ENCODE measurements at regions not wholly inside any gene's neighbourhood (a gene's known extent, or its start where the extent isn't known, plus 50 kb on each side); places are given as distances from the start of the nearest gene placed in this dataset.
"Not testable (repeated sequence)": the region's sequence is repeated elsewhere in the genome, so short reads cannot be mapped to it uniquely, and the experiment has no call there.

- Histone ChIP-seq H3K4me3 (ENCODE audit: low read depth in 1 of 2, low read length in 2 of 2) (no peak overlapping the region), H3K9me3 (ENCODE audit: control insufficient read depth in 2 of 2, insufficient read depth in 1 of 2, low read depth in 1 of 2, low read length in 1 of 2) (no peaks in the 10 kb centered on the region), H3K36me3 (ENCODE audit: control insufficient read depth in 2 of 2, insufficient read depth in 2 of 2, low read length in 1 of 2) (no peaks in the 10 kb centered on the region), H3K4me1 (ENCODE audit: control insufficient read depth in 2 of 2, insufficient read depth in 2 of 2, low read length in 1 of 2) (no peaks in the 10 kb centered on the region), H3K27ac (ENCODE audit: low read depth in 2 of 2, low read length in 1 of 2) (no peak overlapping the region), H3K27me3 (ENCODE audit: control insufficient read depth in 1 of 2, insufficient read depth in 2 of 2, low read length in 2 of 2) (no peaks in the 10 kb centered on the region)
- 85 to 90% methylated on average over 3 of the region's 3 CpGs for WGBS, 2 donors
These were observed 164.1 kb upstream of the CCNH start for GRCh38 chr5:87576867-87577266.

DNA sequence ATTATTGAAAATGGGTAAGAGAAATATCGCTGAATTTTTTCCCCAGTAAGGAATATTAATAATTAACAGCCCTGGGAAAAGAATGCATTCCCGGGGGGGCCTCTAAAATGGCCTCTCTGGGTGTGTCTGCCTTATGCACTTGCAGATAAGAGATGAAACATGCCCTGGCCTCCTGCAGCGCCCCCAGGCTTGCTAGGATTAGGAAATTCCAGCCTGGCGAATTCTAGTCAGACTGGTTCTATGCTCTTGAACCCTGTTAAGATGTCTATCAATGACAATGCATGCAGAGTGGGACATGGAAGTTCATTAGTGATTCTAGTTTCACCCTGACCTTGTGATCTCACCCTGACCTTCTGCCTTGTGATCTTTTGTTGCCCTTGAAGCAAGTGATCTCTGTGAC is 163.6 kb upstream of the CCNH start:
- 53 to 61% methylated on average over 4 of the region's 4 CpGs for WGBS, 2 donors
- H3K27ac ChIP-seq (ENCODE audit: low read depth in 2 of 2, low read length in 1 of 2); H3K27me3 ChIP-seq (ENCODE audit: control insufficient read depth in 1 of 2, insufficient read depth in 2 of 2, low read length in 2 of 2): not testable (repeated sequence)

DNA sequence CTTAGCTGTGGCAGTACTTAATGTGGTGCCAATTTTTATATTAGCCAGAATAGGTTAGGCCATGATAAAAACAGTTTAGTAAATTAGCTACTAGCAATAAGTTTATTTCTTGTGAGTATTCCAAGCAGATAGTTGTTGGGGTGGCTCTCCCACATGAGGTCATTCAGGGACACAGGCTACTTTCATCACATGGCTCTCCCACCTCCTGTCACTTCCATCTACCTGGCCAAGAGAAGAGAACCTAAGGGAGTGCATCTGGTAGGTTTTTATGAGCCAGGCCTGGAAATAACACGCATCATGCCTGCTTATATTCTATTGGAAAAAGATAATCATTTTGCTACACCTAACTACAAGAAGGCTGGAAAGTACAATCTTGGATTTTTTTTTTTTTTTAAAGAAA is 161.4 kb upstream of the CCNH start:
- H3K4me3 ChIP-seq (ENCODE audit: low read depth in 1 of 2, low read length in 2 of 2): no peak overlapping the region
- no peaks in the 10 kb centered on the region for H3K27me3 ChIP-seq (ENCODE audit: control insufficient read depth in 1 of 2, insufficient read depth in 2 of 2, low read length in 2 of 2)
- no peaks in the 10 kb centered on the region for H3K4me1 ChIP-seq (ENCODE audit: control insufficient read depth in 2 of 2, insufficient read depth in 2 of 2, low read length in 1 of 2)
- H3K36me3 ChIP-seq (ENCODE audit: control insufficient read depth in 2 of 2, insufficient read depth in 2 of 2, low read length in 1 of 2): no peaks in the 10 kb centered on the region
- 78 to 84% methylated on average over 1 of the region's 1 CpG for WGBS, 2 donors
- no peaks in the 10 kb centered on the region for H3K9me3 ChIP-seq (ENCODE audit: control insufficient read depth in 2 of 2, insufficient read depth in 1 of 2, low read depth in 1 of 2, low read length in 1 of 2)
- H3K27ac ChIP-seq (ENCODE audit: low read depth in 2 of 2, low read length in 1 of 2): no peak overlapping the region

More for the DNA sequence above, 163.6 kb upstream of the CCNH start:
- H3K36me3 ChIP-seq (ENCODE audit: control insufficient read depth in 2 of 2, insufficient read depth in 2 of 2, low read length in 1 of 2); H3K4me1 ChIP-seq (ENCODE audit: control insufficient read depth in 2 of 2, insufficient read depth in 2 of 2, low read length in 1 of 2); H3K4me3 ChIP-seq (ENCODE audit: low read depth in 1 of 2, low read length in 2 of 2); H3K9me3 ChIP-seq (ENCODE audit: control insufficient read depth in 2 of 2, insufficient read depth in 1 of 2, low read depth in 1 of 2, low read length in 1 of 2): not testable (repeated sequence)

DNA sequence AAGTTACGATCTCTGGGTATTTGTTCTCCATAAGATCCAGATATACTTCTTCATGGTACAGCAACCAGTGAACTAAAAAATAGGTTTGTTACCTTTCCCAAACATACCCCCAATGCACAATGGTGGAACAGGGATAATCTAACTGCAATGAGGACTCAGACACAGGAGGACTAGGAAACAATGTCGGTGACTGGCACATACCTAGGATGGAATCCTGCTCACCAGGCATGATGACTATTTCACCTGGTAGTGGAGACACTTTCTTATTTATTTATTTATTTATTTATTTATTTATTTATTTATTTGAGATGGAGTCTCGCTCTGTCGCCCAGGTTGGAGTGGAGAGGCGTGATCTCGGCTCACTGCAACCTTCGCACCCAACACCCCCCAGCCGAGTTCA is 159.9 kb upstream of the CCNH start:
- no peaks in the 10 kb centered on the region for H3K27me3 ChIP-seq (ENCODE audit: control insufficient read depth in 1 of 2, insufficient read depth in 2 of 2, low read length in 2 of 2)
- H3K4me1 ChIP-seq (ENCODE audit: control insufficient read depth in 2 of 2, insufficient read depth in 2 of 2, low read length in 1 of 2): no peaks in the 10 kb centered on the region
- no peak overlapping the region for H3K4me3 ChIP-seq (ENCODE audit: low read depth in 1 of 2, low read length in 2 of 2)
- WGBS, 2 donors: 94 to 95% methylated on average over 8 of the region's 8 CpGs
- H3K9me3 ChIP-seq (ENCODE audit: control insufficient read depth in 2 of 2, insufficient read depth in 1 of 2, low read depth in 1 of 2, low read length in 1 of 2): peaks cover 0 to 1% of the 10 kb centered on the region in 2 donors
- no peak overlapping the region for H3K27ac ChIP-seq (ENCODE audit: low read depth in 2 of 2, low read length in 1 of 2)
- H3K36me3 ChIP-seq (ENCODE audit: control insufficient read depth in 2 of 2, insufficient read depth in 2 of 2, low read length in 1 of 2): no peaks in the 10 kb centered on the region

- no peaks in the 10 kb centered on the region for H3K4me1 ChIP-seq (ENCODE audit: control insufficient read depth in 2 of 2, insufficient read depth in 2 of 2, low read length in 1 of 2)
- H3K36me3 ChIP-seq (ENCODE audit: control insufficient read depth in 2 of 2, insufficient read depth in 2 of 2, low read length in 1 of 2): no peaks in the 10 kb centered on the region
- WGBS, 2 donors: 61 to 78% methylated on average over 2 of the region's 2 CpGs
- H3K27me3 ChIP-seq (ENCODE audit: control insufficient read depth in 1 of 2, insufficient read depth in 2 of 2, low read length in 2 of 2): no peaks in the 10 kb centered on the region
- no peak overlapping the region for H3K27ac ChIP-seq (ENCODE audit: low read depth in 2 of 2, low read length in 1 of 2)
- H3K9me3 ChIP-seq (ENCODE audit: control insufficient read depth in 2 of 2, insufficient read depth in 1 of 2, low read depth in 1 of 2, low read length in 1 of 2): peaks cover 0 to 1% of the 10 kb centered on the region in 2 donors
- no peak overlapping the region for H3K4me3 ChIP-seq (ENCODE audit: low read depth in 1 of 2, low read length in 2 of 2)
These were observed 159.4 kb upstream of the CCNH start for GRCh38 chr5:87572090-87572489.

DNA sequence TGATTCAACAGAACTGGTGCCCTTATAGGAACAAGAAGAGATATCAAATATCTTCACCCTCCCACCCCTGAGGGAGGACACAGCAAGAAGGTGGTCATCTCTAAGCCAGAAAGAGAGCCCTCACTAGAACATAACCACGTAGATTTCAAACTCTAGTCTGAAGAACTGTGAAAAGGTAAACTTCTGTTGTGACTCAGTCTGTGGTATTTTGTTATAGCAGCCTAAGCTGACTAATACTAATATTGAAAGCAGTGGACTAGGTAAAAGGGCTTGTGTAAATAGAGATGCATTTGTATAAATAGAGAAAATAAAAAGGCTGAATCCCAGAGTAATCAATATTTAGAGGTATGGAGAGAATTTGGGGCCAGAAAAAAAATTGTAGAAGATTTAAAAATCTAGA is 157.6 kb upstream of the CCNH start:
- H3K4me3 ChIP-seq (ENCODE audit: low read depth in 1 of 2, low read length in 2 of 2): no peak overlapping the region
- no peaks in the 10 kb centered on the region for H3K36me3 ChIP-seq (ENCODE audit: control insufficient read depth in 2 of 2, insufficient read depth in 2 of 2, low read length in 1 of 2)
- no peaks in the 10 kb centered on the region for H3K27me3 ChIP-seq (ENCODE audit: control insufficient read depth in 1 of 2, insufficient read depth in 2 of 2, low read length in 2 of 2)
- WGBS, 2 donors: 63 to 65% methylated on average over 1 of the region's 1 CpG
- peaks cover 0 to 1% of the 10 kb centered on the region in 2 donors for H3K9me3 ChIP-seq (ENCODE audit: control insufficient read depth in 2 of 2, insufficient read depth in 1 of 2, low read depth in 1 of 2, low read length in 1 of 2)
- no peak overlapping the region for H3K27ac ChIP-seq (ENCODE audit: low read depth in 2 of 2, low read length in 1 of 2)
- no peaks in the 10 kb centered on the region for H3K4me1 ChIP-seq (ENCODE audit: control insufficient read depth in 2 of 2, insufficient read depth in 2 of 2, low read length in 1 of 2)

- Histone ChIP-seq H3K4me3 (ENCODE audit: low read depth in 1 of 2, low read length in 2 of 2) (no peak overlapping the region), H3K27ac (ENCODE audit: low read depth in 2 of 2, low read length in 1 of 2) (no peak overlapping the region), H3K27me3 (ENCODE audit: control insufficient read depth in 1 of 2, insufficient read depth in 2 of 2, low read length in 2 of 2) (no peaks in the 10 kb centered on the region), H3K4me1 (ENCODE audit: control insufficient read depth in 2 of 2, insufficient read depth in 2 of 2, low read length in 1 of 2) (no peaks in the 10 kb centered on the region), H3K36me3 (ENCODE audit: control insufficient read depth in 2 of 2, insufficient read depth in 2 of 2, low read length in 1 of 2) (no peaks in the 10 kb centered on the region), H3K9me3 (ENCODE audit: control insufficient read depth in 2 of 2, insufficient read depth in 1 of 2, low read depth in 1 of 2, low read length in 1 of 2) (no peaks in the 10 kb centered on the region)
- 88 to 99% methylated on average over 1 of the region's 1 CpG for WGBS, 2 donors
These were observed 149.3 kb upstream of the CCNH start for GRCh38 chr5:87562068-87562467.

DNA sequence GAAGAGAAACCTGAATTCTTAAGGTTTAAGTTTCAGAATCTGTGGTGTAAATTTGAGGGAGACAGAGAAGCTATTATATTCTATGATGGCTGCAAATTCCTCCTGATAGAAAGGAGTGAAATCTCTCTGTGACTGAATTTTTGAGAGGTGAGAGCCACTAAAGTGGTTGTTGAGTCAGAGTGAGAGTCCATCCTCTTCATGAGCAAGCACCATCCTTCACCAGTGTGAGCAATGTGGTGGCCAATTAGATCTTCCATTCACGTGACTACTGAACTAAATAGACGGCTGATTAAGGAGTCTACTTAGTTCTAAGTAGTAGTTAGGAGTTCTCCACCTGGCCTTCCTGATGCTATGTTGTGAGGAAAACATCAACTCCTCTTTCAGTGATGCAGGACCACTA is 147.8 kb upstream of the CCNH start:
- no peaks in the 10 kb centered on the region for H3K36me3 ChIP-seq (ENCODE audit: control insufficient read depth in 2 of 2, insufficient read depth in 2 of 2, low read length in 1 of 2)
- H3K27ac ChIP-seq (ENCODE audit: low read depth in 2 of 2, low read length in 1 of 2): no peak overlapping the region
- 74 to 82% methylated on average over 2 of the region's 2 CpGs for WGBS, 2 donors
- no peaks in the 10 kb centered on the region for H3K4me1 ChIP-seq (ENCODE audit: control insufficient read depth in 2 of 2, insufficient read depth in 2 of 2, low read length in 1 of 2)
- H3K27me3 ChIP-seq (ENCODE audit: control insufficient read depth in 1 of 2, insufficient read depth in 2 of 2, low read length in 2 of 2): no peaks in the 10 kb centered on the region
- no peak overlapping the region for H3K4me3 ChIP-seq (ENCODE audit: low read depth in 1 of 2, low read length in 2 of 2)
- no peaks in the 10 kb centered on the region for H3K9me3 ChIP-seq (ENCODE audit: control insufficient read depth in 2 of 2, insufficient read depth in 1 of 2, low read depth in 1 of 2, low read length in 1 of 2)

DNA sequence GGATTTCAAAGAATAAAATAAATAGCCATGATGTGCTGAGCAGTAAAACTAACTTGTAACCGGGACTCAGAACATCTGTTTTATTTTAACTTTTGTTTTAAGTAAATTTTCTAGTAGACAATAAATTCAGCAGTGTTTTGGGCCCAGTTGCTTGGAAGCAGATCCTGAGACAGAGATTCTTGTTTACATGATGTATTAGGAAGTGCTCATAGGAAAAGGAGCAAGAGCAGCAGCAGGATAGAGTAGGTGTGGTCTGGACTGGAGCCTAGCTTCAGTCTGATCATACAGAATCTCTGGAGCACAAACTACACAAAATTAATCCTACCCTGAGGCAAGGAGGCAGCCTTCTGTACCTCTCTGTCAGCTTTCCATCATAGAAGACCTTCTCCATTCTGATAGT is 139.2 kb upstream of the CCNH start:
- Histone ChIP-seq H3K4me1 (ENCODE audit: control insufficient read depth in 2 of 2, insufficient read depth in 2 of 2, low read length in 1 of 2) (no peaks in the 10 kb centered on the region), H3K4me3 (ENCODE audit: low read depth in 1 of 2, low read length in 2 of 2) (no peak overlapping the region), H3K27me3 (ENCODE audit: control insufficient read depth in 1 of 2, insufficient read depth in 2 of 2, low read length in 2 of 2) (no peaks in the 10 kb centered on the region), H3K27ac (ENCODE audit: low read depth in 2 of 2, low read length in 1 of 2) (no peak overlapping the region), H3K9me3 (ENCODE audit: control insufficient read depth in 2 of 2, insufficient read depth in 1 of 2, low read depth in 1 of 2, low read length in 1 of 2) (no peaks in the 10 kb centered on the region), H3K36me3 (ENCODE audit: control insufficient read depth in 2 of 2, insufficient read depth in 2 of 2, low read length in 1 of 2) (no peaks in the 10 kb centered on the region)
- WGBS, 2 donors: 27 to 45% methylated on average over 1 of the region's 1 CpG

DNA sequence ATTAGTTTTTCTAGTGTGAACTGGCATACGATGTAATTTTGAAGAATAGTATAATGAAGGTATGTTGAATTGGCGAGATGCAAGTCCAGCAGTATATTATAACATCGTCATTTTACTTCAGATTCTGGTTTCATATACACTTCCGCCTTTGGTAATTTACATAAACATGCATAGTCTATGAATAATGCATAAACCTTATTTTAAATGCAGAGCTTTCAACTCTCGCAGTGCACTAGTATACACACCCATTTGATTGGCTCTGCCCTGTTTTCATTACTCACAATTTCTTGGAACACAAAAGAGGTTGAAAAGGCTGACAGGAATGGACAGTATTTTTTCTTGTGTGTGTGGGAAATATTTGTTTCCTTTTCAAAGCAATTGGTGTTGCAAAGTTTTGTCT is 128.9 kb upstream of the CCNH start:
- Histone ChIP-seq H3K4me1 (ENCODE audit: control insufficient read depth in 2 of 2, insufficient read depth in 2 of 2, low read length in 1 of 2) (no peaks in the 10 kb centered on the region), H3K4me3 (ENCODE audit: low read depth in 1 of 2, low read length in 2 of 2) (no peak overlapping the region), H3K36me3 (ENCODE audit: control insufficient read depth in 2 of 2, insufficient read depth in 2 of 2, low read length in 1 of 2) (no peaks in the 10 kb centered on the region), H3K27me3 (ENCODE audit: control insufficient read depth in 1 of 2, insufficient read depth in 2 of 2, low read length in 2 of 2) (no peaks in the 10 kb centered on the region), H3K27ac (ENCODE audit: low read depth in 2 of 2, low read length in 1 of 2) (no peak overlapping the region), H3K9me3 (ENCODE audit: control insufficient read depth in 2 of 2, insufficient read depth in 1 of 2, low read depth in 1 of 2, low read length in 1 of 2) (no peaks in the 10 kb centered on the region)
- 71% methylated on average over 5 of the region's 5 CpGs for WGBS, 2 donors
